ENCODE measurements at regions not wholly inside any gene's neighbourhood (a gene's known extent, or its start where the extent isn't known, plus 50 kb on each side); places are given as distances from the start of the nearest gene placed in this dataset.

DNA sequence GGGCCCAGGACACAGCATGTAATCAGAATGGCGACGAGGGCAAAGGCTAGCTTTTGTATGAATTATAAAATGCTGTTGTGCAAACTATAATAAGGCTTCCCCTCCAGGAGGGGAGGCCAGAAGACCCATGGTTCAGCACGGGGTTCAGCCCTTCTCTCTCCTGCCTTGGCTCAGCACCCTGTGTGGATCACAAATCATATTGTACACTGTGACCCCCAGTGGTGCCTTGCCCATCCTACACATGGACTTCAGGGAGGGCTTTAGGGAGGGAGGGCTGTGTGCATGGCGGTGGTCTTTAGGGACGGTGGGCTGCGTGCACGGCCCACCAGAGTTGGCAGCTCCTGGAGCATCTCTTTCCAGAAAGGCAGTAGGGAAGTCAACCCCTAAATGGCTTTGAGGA is 120.8 kb upstream of the TNR start:
- 93% methylated on average over 6 to 7 of the region's 7 CpGs for WGBS, 2 donors
- H3K36me3 ChIP-seq: no peaks in the 10 kb centered on the region
- no peaks in the 10 kb centered on the region for H3K4me1 ChIP-seq
- H3K4me3 ChIP-seq: no peak overlapping the region
- no peaks in the 10 kb centered on the region for H3K27me3 ChIP-seq
- no peaks in the 10 kb centered on the region for H3K9me3 ChIP-seq
- DNase-seq (no peak), ATAC-seq (ENCODE audit: low FRiP score in 2 of 2) (no peak)
- TF ChIP-seq EP300 (IDR thresholded peaks at IDR 0.05): no peak
- TF ChIP-seq, protein P1, sequence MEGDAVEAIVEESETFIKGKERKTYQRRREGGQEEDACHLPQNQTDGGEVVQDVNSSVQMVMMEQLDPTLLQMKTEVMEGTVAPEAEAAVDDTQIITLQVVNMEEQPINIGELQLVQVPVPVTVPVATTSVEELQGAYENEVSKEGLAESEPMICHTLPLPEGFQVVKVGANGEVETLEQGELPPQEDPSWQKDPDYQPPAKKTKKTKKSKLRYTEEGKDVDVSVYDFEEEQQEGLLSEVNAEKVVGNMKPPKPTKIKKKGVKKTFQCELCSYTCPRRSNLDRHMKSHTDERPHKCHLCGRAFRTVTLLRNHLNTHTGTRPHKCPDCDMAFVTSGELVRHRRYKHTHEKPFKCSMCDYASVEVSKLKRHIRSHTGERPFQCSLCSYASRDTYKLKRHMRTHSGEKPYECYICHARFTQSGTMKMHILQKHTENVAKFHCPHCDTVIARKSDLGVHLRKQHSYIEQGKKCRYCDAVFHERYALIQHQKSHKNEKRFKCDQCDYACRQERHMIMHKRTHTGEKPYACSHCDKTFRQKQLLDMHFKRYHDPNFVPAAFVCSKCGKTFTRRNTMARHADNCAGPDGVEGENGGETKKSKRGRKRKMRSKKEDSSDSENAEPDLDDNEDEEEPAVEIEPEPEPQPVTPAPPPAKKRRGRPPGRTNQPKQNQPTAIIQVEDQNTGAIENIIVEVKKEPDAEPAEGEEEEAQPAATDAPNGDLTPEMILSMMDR (IDR thresholded peaks at IDR 0.05): no peak
- TF ChIP-seq POLR2A (IDR thresholded peaks at IDR 0.05): no peak
- TF ChIP-seq POLR2AphosphoS5 (IDR thresholded peaks at IDR 0.05): no peak
- no peak overlapping the region for H3K27ac ChIP-seq

DNA sequence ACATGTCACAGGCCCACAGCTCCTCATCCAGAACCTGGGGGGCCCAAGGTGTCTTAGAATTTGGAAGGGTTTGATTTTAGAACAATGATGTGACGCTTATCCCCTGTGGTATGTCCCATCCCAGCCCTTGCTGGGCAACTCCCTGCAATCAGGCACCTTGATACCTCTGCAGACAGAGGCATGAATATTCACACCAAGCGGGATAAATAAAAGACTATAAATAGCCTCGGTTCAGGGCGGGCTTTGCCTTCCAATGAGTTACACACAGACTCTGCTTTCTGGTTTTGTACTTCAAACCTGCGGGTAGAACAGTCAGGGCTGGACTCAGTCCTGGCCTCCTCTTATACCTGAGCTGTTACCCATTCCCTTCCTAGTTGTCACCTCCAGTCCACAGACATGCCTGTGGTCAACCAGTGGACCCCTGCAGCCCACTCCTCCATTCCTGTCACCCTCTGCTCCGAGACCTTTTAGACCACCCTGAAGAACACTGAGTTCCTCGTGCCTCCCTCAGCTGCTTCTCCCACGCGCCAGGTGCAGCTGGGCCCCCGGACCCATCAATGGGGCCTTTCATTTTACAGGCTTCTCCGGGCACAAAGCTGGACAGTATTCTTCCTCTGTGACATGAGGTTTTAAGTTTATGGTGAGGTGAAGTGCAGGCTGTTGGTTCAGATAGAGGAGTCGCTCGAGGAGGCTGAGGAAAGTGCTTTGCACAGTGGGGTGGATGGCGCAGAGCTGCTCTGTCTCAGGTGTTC is 120.1 kb upstream of the TNR start:
- no peak for DNase-seq
- no peaks in the 10 kb centered on the region for H3K9me3 ChIP-seq

DNA sequence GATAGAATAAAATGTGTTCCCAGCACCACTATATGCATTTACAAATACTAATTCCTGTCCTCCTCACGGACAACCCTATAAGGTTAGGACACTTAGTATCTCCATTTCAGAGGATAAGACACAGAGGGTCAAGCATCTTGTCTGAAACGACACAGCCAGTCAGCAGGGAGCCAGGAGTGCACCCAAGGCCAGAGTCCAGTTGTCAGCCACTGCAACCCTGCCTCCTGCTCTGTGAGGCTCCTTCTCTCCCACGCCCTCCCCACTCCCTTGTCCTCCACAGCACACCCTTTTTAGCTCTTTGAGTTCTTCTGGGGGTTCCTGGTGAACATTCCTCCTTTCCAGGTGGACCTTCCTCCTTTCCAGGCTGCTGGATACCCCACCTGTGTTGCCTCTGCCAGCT is 119.0 kb upstream of the TNR start:
- H3K27me3 ChIP-seq: no peaks in the 10 kb centered on the region
- H3K36me3 ChIP-seq: no peaks in the 10 kb centered on the region
- no peaks in the 10 kb centered on the region for H3K4me1 ChIP-seq
- TF ChIP-seq EP300 (IDR thresholded peaks at IDR 0.05) (no peak), POLR2AphosphoS5 (IDR thresholded peaks at IDR 0.05) (no peak), POLR2A (IDR thresholded peaks at IDR 0.05) (no peak)
- TF ChIP-seq, protein P1 (IDR thresholded peaks at IDR 0.05): no peak
- no peak overlapping the region for H3K4me3 ChIP-seq
- ATAC-seq (ENCODE audit: low FRiP score in 2 of 2) (no peak), DNase-seq (no peak)
- 83 to 86% methylated on average over 3 of the region's 3 CpGs for WGBS, 2 donors
- no peaks in the 10 kb centered on the region for H3K9me3 ChIP-seq
- H3K27ac ChIP-seq: no peak overlapping the region

More for the DNA sequence above, 120.1 kb upstream of the TNR start:
- Histone ChIP-seq H3K4me1 (no peaks in the 10 kb centered on the region), H3K27me3 (no peaks in the 10 kb centered on the region), H3K4me3 (no peak overlapping the region), H3K36me3 (no peaks in the 10 kb centered on the region), H3K27ac (no peak overlapping the region)
- 86 to 88% methylated on average over 12 to 14 of the region's 14 CpGs for WGBS, 2 donors
- ATAC-seq (ENCODE audit: low FRiP score in 2 of 2): no peak
- TF ChIP-seq EP300 (IDR thresholded peaks at IDR 0.05): no peak
- TF ChIP-seq POLR2AphosphoS5 (IDR thresholded peaks at IDR 0.05): no peak
- TF ChIP-seq POLR2A (IDR thresholded peaks at IDR 0.05): no peak
- TF ChIP-seq, protein P1 (IDR thresholded peaks at IDR 0.05): no peak

DNA sequence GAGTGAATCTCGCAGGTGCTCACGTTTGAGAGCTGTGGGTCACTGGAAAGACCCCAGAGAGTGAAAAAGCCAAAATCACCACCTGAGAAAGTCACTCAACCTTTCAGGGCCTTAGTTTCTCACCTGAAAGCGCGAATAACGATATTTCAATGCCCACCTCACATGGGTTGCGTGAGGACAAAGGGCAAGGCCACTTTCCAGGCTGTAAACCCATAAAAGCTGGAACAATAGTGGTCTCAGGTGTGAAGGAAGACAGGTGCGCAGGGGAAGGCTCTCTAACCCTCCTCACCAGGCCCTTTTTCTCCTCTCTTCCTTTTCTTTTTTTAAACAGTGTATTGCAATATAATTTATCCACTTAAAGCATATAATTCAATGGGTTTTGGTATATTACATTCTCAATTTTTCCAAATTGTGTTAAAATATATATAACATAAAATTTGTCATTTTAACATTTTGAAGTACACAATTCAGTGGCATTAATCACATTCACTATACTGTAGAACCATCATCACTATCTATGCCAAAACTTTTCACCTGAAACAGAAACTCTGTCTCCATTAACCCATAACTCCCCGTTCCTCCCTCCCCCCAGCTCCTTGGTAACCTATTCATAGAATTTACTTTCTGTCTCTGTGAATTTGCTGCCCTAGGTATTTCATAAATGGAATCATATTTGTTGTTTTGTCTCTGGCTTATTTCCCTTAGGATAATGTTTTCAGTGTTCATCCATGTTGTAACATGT is 118.4 kb upstream of the TNR start:
- H3K27me3 ChIP-seq: no peaks in the 10 kb centered on the region
- H3K9me3 ChIP-seq: no peaks in the 10 kb centered on the region
- WGBS, 2 donors: 88 to 91% methylated on average over 8 of the region's 8 CpGs
- no peak for ATAC-seq (ENCODE audit: low FRiP score in 2 of 2)
- TF ChIP-seq POLR2A (IDR thresholded peaks at IDR 0.05): no peak
- no peak for TF ChIP-seq POLR2AphosphoS5 (IDR thresholded peaks at IDR 0.05)
- no peak for TF ChIP-seq EP300 (IDR thresholded peaks at IDR 0.05)
- TF ChIP-seq, protein P1 (IDR thresholded peaks at IDR 0.05): no peak
- DNase-seq: no peak
- H3K4me3 ChIP-seq: no peak overlapping the region
- no peak overlapping the region for H3K27ac ChIP-seq
- no peaks in the 10 kb centered on the region for H3K36me3 ChIP-seq
- no peaks in the 10 kb centered on the region for H3K4me1 ChIP-seq
